ENCODE measurements at regions not wholly inside any gene's neighbourhood (a gene's known extent, or its start where the extent isn't known, plus 50 kb on each side); places are given as distances from the start of the nearest gene placed in this dataset.

- no peak for DNase-seq (ENCODE audit: low spot score)
- intact Hi-C loops (cut with DNase I), result loop anchor here (5.0 kb wide), 1 partner anchor 157 kb away; no protein-coding TSS in a partner anchor
These were observed 169.0 kb upstream of the KIAA1217 start for GRCh38 chr10:24039897-24040296.

GRCh38 chr10:24041034-24041433 is 167.9 kb upstream of the KIAA1217 start:
- intact Hi-C loops (cut with DNase I), result no loop called here
- DNase-seq (ENCODE audit: low spot score), result no peak

- intact Hi-C loops (cut with DNase I), result no loop called here
- DNase-seq (ENCODE audit: low spot score), result no peak
These were observed 167.1 kb upstream of the KIAA1217 start for GRCh38 chr10:24041834-24042233.

GRCh38 chr10:24042884-24043283 is 166.1 kb upstream of the KIAA1217 start:
- no peak for DNase-seq (ENCODE audit: low spot score)
- intact Hi-C loops (cut with DNase I), result no loop called here

- intact Hi-C loops (cut with DNase I), result no loop called here
- no peak for DNase-seq (ENCODE audit: low spot score)
These were observed 162.9 kb upstream of the KIAA1217 start for GRCh38 chr10:24046060-24046459.

- intact Hi-C loops (cut with DNase I), result no loop called here
- DNase-seq (ENCODE audit: low spot score), result no peak
These were observed 161.8 kb upstream of the KIAA1217 start for GRCh38 chr10:24047176-24047575.

GRCh38 chr10:24054421-24054820 is 154.5 kb upstream of the KIAA1217 start:
- intact Hi-C loops (cut with DNase I), result no loop called here
- DNase-seq (ENCODE audit: low spot score), result no peak

- intact Hi-C loops (cut with DNase I), result no loop called here
- DNase-seq (ENCODE audit: low spot score), result no peak
These were observed 128.7 kb upstream of the KIAA1217 start for GRCh38 chr10:24080207-24080606.

- no peak for DNase-seq (ENCODE audit: low spot score)
- intact Hi-C loops (cut with DNase I), result no loop called here
These were observed 122.4 kb upstream of the KIAA1217 start for GRCh38 chr10:24086296-24087086.

GRCh38 chr10:24091256-24091655 is 117.7 kb upstream of the KIAA1217 start:
- intact Hi-C loops (cut with DNase I), result no loop called here
- no peak for DNase-seq (ENCODE audit: low spot score)

GRCh38 chr10:24096281-24096680 is 112.7 kb upstream of the KIAA1217 start:
- intact Hi-C loops (cut with DNase I), result no loop called here
- no peak for DNase-seq (ENCODE audit: low spot score)

- DNase-seq (ENCODE audit: low spot score), result no peak
- intact Hi-C loops (cut with DNase I), result no loop called here
These were observed 111.2 kb upstream of the KIAA1217 start for GRCh38 chr10:24097751-24098207.

GRCh38 chr10:24104895-24105294 is 104.0 kb upstream of the KIAA1217 start:
- intact Hi-C loops (cut with DNase I), result no loop called here
- no peak for DNase-seq (ENCODE audit: low spot score)

- DNase-seq (ENCODE audit: low spot score), result no peak
- intact Hi-C loops (cut with DNase I), result loop anchor here (10.0 kb wide), 1 partner anchor 109 kb away; no protein-coding TSS in a partner anchor
These were observed 95.0 kb upstream of the KIAA1217 start for GRCh38 chr10:24113901-24114300.

GRCh38 chr10:24114556-24114955 is 94.4 kb upstream of the KIAA1217 start:
- DNase-seq (ENCODE audit: low spot score), result no peak
- intact Hi-C loops (cut with DNase I), result loop anchor here (10.0 kb wide), 1 partner anchor 110 kb away; no protein-coding TSS in a partner anchor

- DNase-seq (ENCODE audit: low spot score), result no peak
- intact Hi-C loops (cut with DNase I), result loop anchor here (10.0 kb wide), 1 partner anchor 111 kb away; no protein-coding TSS in a partner anchor
These were observed 93.5 kb upstream of the KIAA1217 start for GRCh38 chr10:24115403-24115802.

GRCh38 chr10:24118246-24118645 is 90.7 kb upstream of the KIAA1217 start:
- intact Hi-C loops (cut with DNase I), result loop anchor here (10.0 kb wide), 1 partner anchor 113 kb away; no protein-coding TSS in a partner anchor
- DNase-seq (ENCODE audit: low spot score), result no peak

GRCh38 chr10:24119896-24120295 is 89.0 kb upstream of the KIAA1217 start:
- intact Hi-C loops (cut with DNase I), result loop anchor here (10.0 kb wide), 1 partner anchor 115 kb away; no protein-coding TSS in a partner anchor
- no peak for DNase-seq (ENCODE audit: low spot score)

- no peak for DNase-seq (ENCODE audit: low spot score)
- intact Hi-C loops (cut with DNase I), result no loop called here
These were observed 88.3 kb upstream of the KIAA1217 start for GRCh38 chr10:24120646-24121045.

GRCh38 chr10:24127516-24127915 is 81.4 kb upstream of the KIAA1217 start:
- intact Hi-C loops (cut with DNase I), result no loop called here
- DNase-seq (ENCODE audit: low spot score), result no peak

- no peak for DNase-seq (ENCODE audit: low spot score)
- intact Hi-C loops (cut with DNase I), result no loop called here
These were observed 80.7 kb upstream of the KIAA1217 start for GRCh38 chr10:24128066-24128730.
